K562 (cell line): ENCODE measurements at regions not wholly inside any gene's neighbourhood (a gene's known extent, or its start where the extent isn't known, plus 50 kb on each side); places are given as distances from the start of the nearest gene placed in this dataset.

ENCODE experiments used
- GATAD2B ChIP-seq: fragments of 450-650 bp; IDR thresholded peaks from 2 replicates; pipeline ENCODE4 v1.6.1; 2017; ENCODE audit warnings: mild to moderate bottlenecking, borderline replicate concordance
- NR2C2 ChIP-seq, 2 experiments: fragments of 200-800 bp in 1 of 2; sonication (Bioruptor generic) in 1 of 2; sonication (generic) in 1 of 2; formaldehyde crosslinking in 1 of 2; IDR thresholded peaks; 2 replicates each; pipeline versions ENCODE4 v1.6.1 to v1.8.0; 2016 to 2022; ENCODE audit warnings: mild to moderate bottlenecking in 1 of 2, missing compliant biosample characterization in 1 of 2, missing genetic modification characterization in 1 of 2, missing genetic modification reagents in 1 of 2
- TBL1XR1 ChIP-seq, 2 experiments: IDR thresholded peaks; 2 replicates each; pipeline ENCODE4 v1.6.1; 2012; ENCODE audit warnings: improper control_type of control experiment in 2 of 2, low read length in 2 of 2, mild to moderate bottlenecking in 1 of 2
- ZBTB2 ChIP-seq: fragments of 450-650 bp; IDR thresholded peaks from 2 replicates; pipeline ENCODE4 v1.6.1; 2016; ENCODE audit warnings: antibody characterized with exemption
- ZHX1 ChIP-seq: fragments of 150-350 bp; conservative IDR thresholded peaks from 2 replicates; pipeline ENCODE4 v1.6.1; 2014; ENCODE audit warnings: low read length
- ZNF398 ChIP-seq: fragments of 250-450 bp; sonication (Bioruptor Pico); IDR thresholded peaks from 2 replicates; pipeline ENCODE4 v1.8.0; 2021; ENCODE audit warnings: moderate library complexity, mild to moderate bottlenecking, inconsistent platforms

GRCh38 chr14:82602794-82603193 is 1069.1 kb upstream of the SEL1L start (continued):
- TF ChIP-seq ZHX1 = no peak
- no peak for TF ChIP-seq NR2C2 (CRISPR knock-in tag; IDR thresholded peaks at IDR 0.05)
- TF ChIP-seq NR2C2 (tag; IDR thresholded peaks at IDR 0.05) = no peak
- no peak for TF ChIP-seq GATAD2B
- TF ChIP-seq TBL1XR1 (IDR thresholded peaks at IDR 0.05; ENCODE audit: low read length in 2 of 2) = no peak
- no peak for TF ChIP-seq ZNF398
- no peak for TF ChIP-seq ZBTB2
